Smooth muscle cell of the brain vasculature (primary cell): ENCODE measurements at regions not wholly inside any gene's neighbourhood (a gene's known extent, or its start where the extent isn't known, plus 50 kb on each side); places are given as distances from the start of the nearest gene placed in this dataset.
"Not testable (repeated sequence)": the region's sequence is repeated elsewhere in the genome, so short reads cannot be mapped to it uniquely, and the experiment has no call there.

Experiments used
- DNase-seq: peaks from one replicate; pipeline ENCODE4 v3.0.0-alpha.2; 2012; ENCODE audit warnings: low read depth, low spot score

DNA sequence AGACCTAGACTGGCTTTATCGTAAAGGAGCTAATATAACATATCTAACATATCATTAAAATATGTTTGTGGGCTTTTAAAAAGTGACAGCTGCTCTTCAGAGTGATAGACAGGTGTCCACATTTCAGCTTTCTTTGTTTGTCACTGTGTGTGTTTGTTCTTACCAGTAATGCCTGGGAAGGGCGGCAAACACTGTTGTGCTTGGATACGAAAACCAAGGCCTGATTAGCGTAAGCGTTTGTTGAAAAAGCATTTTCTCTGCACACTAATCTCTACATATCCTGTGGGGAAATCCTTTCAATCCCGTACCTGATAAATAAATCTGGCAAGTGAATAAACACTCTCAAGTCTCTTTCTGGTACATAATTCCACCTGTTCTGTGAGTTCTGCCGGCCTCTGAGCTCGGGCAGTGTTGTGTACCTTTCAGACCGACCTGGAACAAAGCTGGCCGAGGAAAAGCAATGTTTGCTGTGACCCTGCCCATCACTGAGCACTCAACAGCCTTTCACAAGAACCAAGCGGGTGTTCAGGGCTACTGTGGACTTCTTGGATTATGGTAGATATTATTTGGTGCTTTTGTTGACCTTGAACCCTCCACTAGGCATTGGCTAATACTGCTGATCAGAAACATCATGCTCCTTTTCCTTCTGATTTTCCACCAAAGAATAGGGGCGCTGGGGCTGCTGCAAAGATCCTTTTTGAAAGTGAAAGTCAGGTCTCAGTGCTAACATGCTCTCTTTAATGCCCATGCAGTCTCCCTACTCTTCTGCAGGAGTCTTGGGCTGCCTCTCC lies 100.4 kb downstream of the CD83 start:
- no peak for DNase-seq

DNA sequence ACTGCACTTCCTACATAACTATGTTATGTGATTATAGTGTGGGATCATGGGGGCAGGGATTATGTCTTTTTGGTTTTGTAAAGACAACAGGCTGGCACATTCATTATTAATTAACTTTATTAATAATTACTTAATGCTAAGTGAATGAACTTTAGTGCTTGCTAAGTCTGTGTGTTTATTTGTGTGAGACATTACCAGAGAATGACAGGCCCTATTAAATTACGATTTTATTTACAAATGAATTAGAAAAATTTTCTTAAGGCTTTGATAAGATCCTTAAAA lies 100.9 kb downstream of the CD83 start:
- DNase-seq = no peak

DNA sequence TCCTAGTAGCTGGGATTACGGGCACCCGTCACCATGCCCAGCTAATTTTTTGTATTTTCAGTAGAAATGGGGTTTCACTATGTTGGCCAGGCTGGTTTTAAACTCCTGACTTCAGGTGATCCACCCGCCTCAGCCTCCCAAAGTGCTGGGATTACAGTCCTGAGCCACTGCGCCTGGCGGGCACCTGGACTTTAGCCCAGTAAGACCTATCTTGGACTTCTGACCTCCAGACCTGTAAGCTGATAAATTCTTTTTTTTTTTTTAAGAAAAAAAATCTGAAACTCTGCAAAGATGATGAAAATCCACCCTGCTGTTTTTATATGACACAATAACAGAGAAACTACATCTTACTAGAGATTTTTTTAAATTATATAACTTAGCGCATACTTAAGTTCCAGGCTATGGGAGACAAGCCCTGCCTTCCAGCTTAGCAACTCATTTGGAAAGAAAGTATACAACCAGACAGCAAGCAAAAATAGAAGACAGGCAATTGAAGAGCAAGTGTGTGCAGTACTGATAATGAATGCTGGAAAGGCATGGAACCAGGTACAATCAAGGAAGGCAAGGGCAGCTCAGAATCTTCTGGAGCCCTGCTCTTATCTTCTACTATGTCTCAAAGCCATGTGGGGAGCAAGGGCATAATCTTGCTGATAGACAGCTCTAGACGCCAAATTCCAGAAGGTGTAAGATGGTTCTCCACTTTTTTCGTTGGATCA lies 104.2 kb downstream of the CD83 start:
- no peak for DNase-seq

DNA sequence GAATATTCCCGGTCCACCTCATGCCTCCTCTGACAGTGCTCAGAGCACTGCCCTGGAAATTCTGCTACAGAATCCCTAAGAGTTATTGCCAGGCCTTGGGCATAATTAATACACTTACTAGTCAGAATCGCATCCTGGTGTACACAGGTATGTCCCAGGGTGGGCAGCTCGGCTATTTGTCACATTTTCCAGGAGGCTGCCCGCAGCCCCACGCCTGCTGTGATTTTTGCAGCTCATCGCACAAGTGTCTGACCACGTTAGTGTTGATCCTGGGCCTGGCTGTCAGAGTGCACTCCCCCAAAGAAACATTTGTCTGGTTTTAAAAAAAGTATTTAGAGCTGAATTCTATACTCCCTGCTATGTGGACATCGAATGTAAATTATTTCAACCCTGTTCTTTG lies 105.4 kb downstream of the CD83 start:
- DNase-seq = no peak

DNA sequence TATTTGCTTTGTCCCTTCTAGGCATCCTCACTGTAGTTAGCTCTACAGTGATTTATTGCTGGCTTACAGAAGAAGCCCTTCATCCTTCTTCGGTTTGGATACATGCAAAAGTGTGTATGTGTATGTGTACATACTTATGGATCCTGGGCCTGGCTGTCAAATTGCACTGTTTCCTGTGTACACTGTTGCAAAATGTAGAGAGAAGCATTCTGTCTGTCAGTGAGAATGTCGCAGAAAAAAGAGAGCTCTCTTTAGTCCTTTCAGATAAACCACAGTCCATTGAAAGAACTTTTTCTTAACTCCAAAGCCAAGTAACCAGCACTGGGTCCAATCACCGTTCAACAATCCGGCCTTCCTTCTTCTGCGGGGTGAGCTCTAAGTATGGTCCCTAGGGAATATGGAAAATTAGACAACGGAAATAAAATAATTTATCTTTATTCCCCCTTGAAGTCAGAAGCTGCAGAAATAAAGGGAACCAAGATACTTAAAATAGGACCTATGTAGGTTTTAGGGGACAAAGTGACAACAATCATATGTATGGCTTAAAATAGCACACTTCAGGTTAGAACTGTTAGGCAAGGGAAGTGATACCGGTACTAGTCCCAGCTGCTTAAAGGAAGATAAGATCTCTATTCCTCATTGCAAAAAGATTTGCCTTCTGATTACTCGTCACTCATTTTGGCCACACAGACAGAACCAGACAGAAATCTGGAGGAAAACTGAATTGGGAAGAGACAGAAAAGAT lies 107.0 kb downstream of the CD83 start:
- DNase-seq = no peak

DNA sequence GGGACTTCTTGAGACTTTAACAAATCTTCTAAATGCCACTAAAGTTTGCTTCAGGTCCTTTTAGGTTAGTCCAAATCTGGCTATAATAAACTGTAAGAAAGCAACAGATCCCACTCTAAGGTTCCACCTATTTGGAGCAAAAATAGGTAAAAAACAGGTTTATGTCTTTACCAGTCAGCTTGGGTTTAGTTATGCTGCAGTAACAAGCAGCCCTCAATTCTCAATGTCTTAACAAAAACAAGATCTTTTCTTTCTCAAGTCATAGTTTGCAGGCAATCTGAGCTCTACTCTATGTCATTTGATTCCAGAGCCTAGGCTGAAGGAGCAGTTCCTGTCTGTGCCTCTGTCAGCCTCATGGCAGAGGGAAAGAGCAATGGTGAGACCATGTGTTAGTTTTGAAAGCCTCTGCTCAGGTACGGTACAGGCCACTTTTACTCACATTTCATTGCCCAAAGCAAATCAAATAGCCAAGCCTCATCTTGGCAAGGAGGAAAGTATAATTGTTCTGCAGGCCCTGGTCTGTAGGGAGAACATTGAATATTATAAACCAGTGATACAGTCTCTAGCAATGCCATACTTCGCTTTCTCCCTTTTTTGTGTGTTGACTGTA lies 108.6 kb downstream of the CD83 start:
- no peak for DNase-seq

DNA sequence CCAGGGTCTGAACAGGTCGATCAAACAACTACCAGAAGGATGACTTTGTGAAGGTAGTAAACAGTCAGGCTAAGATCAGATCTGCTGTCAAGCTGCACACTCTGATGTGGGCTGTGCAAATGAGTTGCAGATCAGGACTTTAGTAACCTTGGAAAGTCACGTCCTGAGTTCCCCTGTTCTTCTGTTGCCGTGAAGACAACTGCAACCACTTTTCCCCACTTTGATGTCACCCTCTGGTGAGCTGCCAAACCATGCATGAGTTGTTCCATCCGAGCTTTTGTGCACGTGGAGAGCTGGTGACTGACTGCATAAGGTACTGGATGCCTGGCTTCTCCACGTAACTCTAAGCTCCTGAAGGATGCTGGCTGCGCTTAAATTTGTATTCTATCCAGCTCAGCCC lies 111.0 kb downstream of the CD83 start:
- no peak for DNase-seq

DNA sequence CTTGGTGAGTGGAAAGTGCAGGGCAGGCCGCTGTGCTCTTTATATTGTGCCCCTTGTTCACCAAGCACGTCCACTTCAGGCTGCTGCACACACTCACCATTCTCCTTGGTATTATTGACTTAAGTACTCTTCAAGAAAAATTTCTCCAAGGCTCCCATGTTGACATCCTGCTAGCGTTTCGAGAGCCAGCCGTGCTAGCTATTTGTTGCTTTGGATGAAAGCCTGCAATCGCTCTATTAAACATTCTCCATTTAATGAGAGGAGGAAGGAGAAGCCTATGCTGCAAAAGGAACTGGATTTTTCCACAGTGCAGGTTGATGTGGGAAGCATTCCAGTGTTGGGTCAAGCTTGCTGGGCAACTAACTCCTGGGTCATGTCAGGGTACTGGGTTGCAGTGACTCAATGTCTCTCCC lies 113.5 kb downstream of the CD83 start:
- no peak for DNase-seq

DNA sequence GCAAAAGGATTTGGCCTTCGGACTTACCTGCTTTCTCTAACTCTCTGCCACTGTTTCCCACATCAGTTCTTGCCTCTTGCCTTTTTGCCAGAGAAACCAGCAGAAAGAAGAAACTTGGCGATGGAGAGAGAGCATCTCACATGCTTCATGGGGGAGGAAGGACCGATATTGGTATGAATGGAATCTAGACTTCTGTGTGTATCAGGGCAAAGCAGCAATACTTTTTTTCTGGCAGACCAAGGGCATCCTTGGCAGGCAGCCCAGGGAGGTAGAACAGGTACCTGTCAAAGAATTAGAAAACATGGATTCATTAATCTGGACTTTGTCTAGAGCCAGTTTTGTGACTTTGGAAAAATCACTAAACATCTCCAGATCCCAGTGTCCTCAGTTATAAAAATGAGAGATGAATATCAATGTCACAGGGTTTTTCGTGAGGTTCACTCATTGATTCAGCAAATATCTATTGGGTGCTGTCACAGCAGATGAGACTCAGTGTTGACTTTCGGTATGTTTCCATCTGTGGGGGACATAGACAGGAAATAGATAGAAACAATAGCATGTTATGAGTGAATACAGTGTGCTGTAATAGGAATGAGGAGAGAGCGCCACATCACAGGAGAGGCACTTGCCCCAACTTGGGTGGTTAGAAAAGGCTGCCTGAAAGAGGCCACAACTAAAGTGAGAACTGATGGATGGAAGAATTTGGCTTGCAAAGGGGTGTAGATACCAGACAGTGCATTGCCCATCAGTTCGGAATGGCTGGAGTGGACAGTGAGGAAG lies 114.1 kb downstream of the CD83 start:
- DNase-seq = no peak

DNA sequence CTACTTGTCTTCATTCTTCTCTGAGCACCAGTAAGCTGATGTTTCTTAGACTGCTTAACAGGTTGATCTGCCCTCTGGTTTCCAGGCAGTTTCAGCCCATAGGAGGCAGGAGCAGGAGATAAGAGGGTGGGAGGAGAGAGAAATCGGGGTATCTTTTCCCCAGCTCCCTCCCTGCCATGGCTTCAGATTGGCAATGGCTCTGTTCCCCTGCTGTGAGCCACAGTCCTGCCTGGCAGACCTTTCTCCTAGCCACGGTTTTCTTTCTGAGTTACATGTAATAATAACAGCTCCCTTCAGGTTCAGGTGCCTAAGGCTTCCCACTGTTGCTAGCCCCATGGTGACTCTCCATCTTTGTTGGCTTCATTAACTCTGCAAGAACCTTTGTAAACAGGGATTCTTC lies 115.3 kb downstream of the CD83 start:
- no peak for DNase-seq

DNA sequence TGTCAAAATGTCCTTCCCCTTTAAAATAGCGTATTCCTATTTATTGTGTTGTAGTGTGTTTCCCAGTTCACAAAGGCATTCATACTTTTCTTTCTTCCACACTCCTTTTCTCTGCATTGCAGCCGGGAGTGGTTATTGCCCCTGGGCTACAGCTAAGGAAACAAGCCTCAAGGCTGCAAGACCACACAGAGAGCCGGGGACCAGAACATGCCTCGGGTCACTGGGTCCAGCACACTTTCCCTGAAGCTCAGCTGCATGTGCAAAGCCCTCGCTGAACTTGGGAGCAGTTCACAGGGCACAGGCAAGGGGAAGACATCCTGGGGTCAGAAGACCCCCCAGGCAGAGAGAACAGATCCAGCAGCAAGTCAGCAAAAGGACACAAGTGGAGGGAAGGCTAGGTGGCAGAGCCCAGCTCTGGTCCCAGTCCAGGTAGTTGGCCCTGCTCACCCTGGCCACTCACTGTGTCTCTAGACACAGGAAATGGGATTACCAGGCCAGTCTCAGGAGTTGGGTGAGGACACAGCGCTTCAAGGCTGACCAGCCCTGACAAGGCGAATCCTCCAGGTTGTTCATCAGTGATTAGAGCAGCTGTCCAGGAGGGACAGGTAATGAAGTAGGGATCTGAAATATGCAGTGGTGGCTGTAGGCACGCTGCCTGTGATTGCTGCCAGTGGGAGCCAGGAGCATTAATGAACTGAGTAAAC lies 118.2 kb downstream of the CD83 start:
- no peak for DNase-seq

DNA sequence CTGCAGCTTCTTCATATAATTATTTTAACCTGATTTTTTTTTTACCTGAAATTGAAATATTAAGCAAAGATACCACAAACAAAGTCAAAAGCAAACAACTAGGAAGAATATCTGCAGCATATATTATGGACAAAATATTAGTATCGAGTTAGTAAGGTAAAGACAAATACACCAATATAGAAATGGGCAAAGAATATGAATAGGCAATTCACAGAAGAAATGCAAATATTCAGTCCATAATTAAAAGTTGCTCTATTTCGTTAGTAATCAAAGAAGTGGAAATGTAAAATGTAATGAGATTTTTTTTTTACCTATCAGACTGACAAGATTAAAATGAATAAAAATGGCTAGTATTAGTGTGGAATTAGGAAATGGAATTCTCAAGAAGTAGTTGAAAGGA lies 121.5 kb downstream of the CD83 start:
- no peak for DNase-seq

DNA sequence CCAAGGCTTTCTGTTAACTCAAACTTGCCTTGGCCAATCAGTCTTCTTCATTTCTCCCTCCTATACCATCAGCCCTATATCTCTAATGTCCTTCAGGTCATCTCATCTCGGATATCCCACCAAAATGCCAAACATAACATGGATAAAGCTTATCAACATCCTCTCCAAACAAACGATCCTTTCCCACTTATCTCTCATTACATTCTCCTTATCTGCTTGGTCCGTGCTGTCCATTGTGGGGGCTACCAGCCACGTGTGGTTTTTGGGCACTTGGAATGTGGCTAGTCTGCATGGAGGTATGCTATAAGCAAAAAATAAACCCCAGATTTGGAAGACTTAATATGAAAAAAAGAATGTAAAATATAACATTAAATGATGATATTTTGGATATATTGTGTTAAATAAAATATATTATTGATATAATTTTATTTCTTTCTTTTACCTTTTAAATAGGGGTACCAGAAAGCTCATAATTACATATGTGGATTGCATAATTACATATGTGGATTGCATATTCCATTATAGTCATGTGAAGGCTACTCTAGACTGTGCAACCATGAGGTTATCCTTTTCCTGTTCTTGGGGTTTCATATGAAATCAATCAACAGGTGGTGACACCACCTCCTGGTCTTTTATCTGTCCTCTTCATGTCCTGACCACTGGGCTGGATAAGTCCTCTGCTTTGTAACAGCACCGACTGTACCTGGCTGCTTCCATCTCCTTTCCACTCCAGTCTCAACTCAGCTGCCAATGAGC lies 123.0 kb downstream of the CD83 start:
- no peak for DNase-seq

DNA sequence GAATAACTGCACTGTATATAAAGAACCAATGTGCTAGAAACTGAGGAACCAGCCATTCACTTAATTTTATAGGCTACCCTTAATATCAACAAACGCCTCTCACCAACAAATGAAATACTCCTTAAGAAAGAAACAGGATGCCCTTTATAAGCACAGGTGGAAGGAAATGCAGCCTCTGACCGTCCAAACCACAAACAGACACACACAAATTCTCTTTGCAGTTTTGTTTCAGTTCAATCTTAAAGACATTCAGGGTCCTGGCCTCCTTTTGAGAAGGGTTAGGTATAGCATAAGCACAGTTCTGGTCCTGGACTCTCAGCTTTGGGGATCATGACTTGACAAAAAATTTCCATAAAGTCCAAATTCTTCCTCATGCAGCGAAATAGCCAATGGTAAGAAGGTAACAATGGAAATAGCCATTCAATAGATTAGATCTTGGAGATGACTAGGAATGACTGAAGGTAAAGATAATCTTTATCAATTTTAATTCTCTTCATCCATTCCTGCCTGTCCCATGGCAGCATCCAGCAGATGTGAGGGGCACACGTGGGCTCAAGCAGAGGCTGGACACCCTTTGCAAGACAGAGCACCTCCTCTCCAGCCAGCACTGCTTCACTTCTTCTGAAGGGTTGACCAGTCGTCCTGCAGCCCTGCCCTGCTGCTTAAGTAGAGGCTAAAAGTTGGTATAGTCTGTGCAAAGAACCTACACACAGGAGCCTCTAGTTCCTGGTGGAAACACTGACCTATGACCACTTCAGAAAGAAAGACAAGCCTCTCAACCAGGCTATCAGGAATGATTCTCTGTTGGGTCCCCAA lies 123.9 kb downstream of the CD83 start:
- DNase-seq = no peak

DNA sequence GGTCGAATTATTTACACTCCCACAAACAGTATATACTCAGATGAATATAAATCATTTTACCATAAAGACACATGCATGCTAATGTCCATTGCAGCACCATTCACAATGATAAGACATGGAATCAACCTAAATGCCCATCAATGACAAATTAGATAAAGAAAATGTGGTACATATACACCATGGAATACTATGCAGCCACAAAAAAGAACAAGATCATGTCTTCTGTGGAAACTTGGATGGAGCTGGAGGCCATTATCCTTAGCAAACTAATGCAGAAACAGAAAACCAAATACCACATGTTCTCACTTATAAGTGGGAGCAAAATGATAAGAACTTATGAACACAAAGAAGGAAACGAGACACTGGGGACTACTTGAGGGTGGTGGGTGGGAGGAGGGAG lies 125.3 kb downstream of the CD83 start:
- not testable (repeated sequence) for DNase-seq

DNA sequence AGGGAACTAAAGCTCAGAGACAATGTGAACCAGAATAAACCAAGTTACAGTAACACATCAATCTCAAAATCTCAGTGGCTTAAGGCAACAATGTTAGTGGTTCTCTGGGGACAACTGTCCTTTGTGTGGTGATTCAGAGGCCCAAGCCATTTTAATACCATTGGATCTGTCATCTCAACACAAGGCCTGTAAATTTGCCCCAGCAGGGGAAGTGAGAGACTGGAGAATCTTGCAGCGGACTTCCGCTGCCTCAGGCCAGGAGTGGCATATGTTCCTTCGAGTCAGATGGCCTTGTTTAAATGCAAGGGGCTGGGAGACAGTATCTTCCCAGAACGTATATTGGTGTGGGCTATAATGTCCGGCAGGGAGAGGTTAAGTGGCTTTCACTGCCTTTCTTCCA lies 126.0 kb downstream of the CD83 start:
- no peak for DNase-seq

DNA sequence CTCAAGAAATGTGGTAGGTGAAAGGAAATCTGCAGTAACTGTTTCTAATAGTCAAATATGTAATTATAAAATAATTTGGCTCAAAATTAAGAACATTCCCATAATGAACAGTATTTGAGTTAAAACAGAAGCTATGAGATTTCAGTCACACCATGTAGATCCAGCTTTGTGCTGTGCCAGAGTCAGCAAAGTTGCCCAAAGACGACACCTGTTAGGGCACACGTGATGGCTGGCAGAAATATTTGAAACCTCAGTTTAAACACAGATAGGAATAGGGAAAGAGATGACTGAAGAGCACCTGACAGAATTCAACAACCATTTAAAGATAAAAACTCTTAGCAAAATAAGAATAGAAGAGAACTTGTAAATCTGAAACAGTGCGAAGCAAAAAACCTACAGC lies 129.3 kb downstream of the CD83 start:
- DNase-seq = no peak

DNA sequence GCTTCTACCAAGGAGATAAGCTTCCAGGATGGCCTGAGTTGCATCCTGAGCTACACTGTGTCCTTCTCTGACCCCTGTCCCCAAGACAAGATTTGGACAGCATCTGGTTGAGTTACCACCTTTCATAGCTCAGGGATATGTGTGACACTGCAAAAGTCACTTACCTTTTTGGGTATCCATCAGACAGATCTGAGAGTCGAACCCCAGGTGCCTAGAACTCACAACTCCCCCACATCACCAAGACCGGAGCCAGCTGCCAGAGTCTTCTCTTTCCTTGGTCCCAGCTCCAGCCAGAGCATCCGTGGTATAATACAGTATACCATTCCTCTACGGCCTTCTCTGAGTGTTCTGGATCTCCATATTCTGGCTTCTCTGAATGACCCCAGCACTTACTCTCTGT lies 133.0 kb downstream of the CD83 start:
- DNase-seq = no peak

DNA sequence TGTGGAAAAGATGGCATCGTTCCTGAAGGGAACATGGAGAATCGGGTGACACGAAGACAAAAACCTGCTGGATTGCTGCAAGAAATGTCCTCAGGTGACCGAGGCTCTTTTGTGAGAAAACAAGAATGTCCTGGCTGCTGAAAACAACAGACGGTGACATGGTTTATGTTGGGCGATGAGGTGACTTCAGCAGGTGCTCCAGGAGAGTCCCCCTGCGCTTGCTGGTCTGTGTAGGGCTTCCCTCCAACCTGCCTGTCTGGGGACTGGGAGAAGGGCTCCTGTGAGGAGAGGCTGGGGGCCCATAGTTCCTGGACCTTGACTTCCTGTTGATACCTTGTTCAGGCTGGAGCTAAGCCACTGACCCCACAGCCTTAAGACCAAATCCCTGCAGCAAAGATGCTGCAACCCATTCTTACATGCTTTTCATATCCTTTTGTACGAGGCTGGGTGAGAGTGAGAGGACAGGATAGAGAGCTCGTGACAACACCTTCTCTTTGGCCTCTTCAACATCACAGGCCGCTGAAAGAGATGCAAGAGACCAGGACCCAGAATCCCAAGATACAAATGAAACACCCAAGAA lies 134.8 kb downstream of the CD83 start:
- DNase-seq = no peak
